Stomach (tissue), 8 donors: ENCODE measurements at regions not wholly inside any gene's neighbourhood (a gene's known extent, or its start where the extent isn't known, plus 50 kb on each side); places are given as distances from the start of the nearest gene placed in this dataset.

Experiments used
- DNase-seq, 2 donors: peaks; one replicate each; pipeline versions ENCODE4 v3.0.0 to v3.0.0-alpha.2; 2013 to 2019
- H3K27ac ChIP-seq, 5 donors: fragments of 200-600 bp in 4 of 5; sonication (generic) in 4 of 5; one replicate each; pipeline ENCODE4 v1.5.1; 2013 to 2019; ENCODE audit warnings: mild to moderate bottlenecking in 1 of 5, moderate library complexity in 1 of 5
- H3K27me3 ChIP-seq, 3 donors: fragments of 200-600 bp; sonication (generic); one replicate each; pipeline ENCODE4 v1.5.1; 2017 to 2019; ENCODE audit warnings: mixed run types in 1 of 3
- H3K36me3 ChIP-seq, 4 donors: fragments of 200-600 bp; sonication (generic); 1 replicate in 3 of 4; 2 replicates in 1 of 4; pipeline ENCODE4 v1.5.1; 2016 to 2019
- H3K4me1 ChIP-seq, 4 donors: fragments of 200-600 bp; sonication (generic); one replicate each; pipeline ENCODE4 v1.5.1; 2016 to 2019
- H3K4me3 ChIP-seq, 4 donors: fragments of 200-600 bp; sonication (generic) in 3 of 4; one replicate each; pipeline ENCODE4 v1.5.1; 2016 to 2019; ENCODE audit warnings: mild to moderate bottlenecking in 1 of 4
- H3K9me3 ChIP-seq, 4 donors: fragments of 200-600 bp; sonication (generic); one replicate each; pipeline ENCODE4 v1.5.1; 2016 to 2019
- EP300 ChIP-seq: sonication (generic); formaldehyde crosslinking; IDR thresholded peaks from one replicate; pipeline ENCODE4 v1.6.1; 2017; ENCODE audit warnings: antibody characterized with exemption
- POLR2A ChIP-seq, 4 donors: fragments of 450-650 bp; IDR thresholded peaks; one replicate each; pipeline ENCODE4 v1.6.1; 2016; ENCODE audit warnings: antibody characterized with exemption in 4 of 4, control low read depth in 2 of 4, mild to moderate bottlenecking in 1 of 4, moderate library complexity in 1 of 4
- POLR2AphosphoS5 ChIP-seq, 3 donors: sonication (generic); formaldehyde crosslinking; IDR thresholded peaks; one replicate each; pipeline ENCODE4 v1.6.1; 2016; ENCODE audit warnings: antibody characterized with exemption in 3 of 3
- WGBS, 5 donors: extraction: QIAGEN DNeasy Blood & Tissue Kit in 3 of 5; methylation state at CpG; one replicate each; pipeline versions ENCODE4 v1.1.5 to v1.1.7; 2013 to 2018; 5-methylcytosine and 5-hydroxymethylcytosine counted together
- intact Hi-C: fragments of 100-400 bp; cut with DNase I; formaldehyde crosslinking; loops from one replicate; pipeline ENCODE4 v1.15.1; 2023; ENCODE audit warnings: low total_unique reads
- TF ChIP-seq, protein P1 (sequence below), 7 experiments: fragments of 450-650 bp in 4 of 7; fragments of 200-600 bp in 3 of 7; sonication (generic) in 3 of 7; IDR thresholded peaks; one replicate each; pipeline ENCODE4 v1.5.1; 2016 to 2019; ENCODE audit warnings: antibody characterized with exemption in 7 of 7, control low read depth in 2 of 7, mild to moderate bottlenecking in 1 of 7
- donor health status: healthy with polysubstance abuse.
- donor health status: Bipolar disorder and iron deficiency.
- donor health status: healthy.

DNA sequence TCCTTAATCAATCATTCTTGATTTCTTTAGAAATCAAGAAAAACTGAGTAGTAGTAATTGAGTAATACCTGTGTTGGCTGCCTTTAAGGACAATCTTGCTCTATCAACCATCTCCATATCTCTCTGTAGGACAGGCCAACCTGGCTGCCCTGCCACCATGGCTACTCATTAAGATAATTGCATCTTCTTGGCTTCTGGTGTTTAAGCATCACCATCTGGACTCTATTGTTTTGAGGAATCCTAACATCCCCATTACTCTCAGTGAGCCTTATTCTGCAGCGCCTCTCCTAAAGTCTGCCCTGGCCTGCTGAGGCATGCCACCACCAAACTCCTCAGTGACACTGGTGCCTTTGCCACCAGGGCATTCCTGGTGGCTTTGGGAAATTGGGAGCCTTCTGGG lies 442.6 kb upstream of the ZNF507 start:
- H3K9me3 ChIP-seq: peaks cover 0 to 8% (median 0%) of the 10 kb centered on the region in 4 donors
- H3K36me3 ChIP-seq: no peaks in the 10 kb centered on the region
- H3K4me1 ChIP-seq: peaks cover 0 to 3% (median 0%) of the 10 kb centered on the region in 4 donors
- no peak overlapping the region for H3K27ac ChIP-seq
- no peaks in the 10 kb centered on the region for H3K27me3 ChIP-seq
- intact Hi-C loops: no loop called here
- 80 to 100% (median 95%) methylated on average over 1 of the region's 1 CpG for WGBS, 5 donors
- no peak overlapping the region for H3K4me3 ChIP-seq
- no peak for DNase-seq
- TF ChIP-seq POLR2A (IDR thresholded peaks at IDR 0.05) (no peak), POLR2AphosphoS5 (IDR thresholded peaks at IDR 0.05) (no peak), EP300 (no peak)
- TF ChIP-seq, protein P1, sequence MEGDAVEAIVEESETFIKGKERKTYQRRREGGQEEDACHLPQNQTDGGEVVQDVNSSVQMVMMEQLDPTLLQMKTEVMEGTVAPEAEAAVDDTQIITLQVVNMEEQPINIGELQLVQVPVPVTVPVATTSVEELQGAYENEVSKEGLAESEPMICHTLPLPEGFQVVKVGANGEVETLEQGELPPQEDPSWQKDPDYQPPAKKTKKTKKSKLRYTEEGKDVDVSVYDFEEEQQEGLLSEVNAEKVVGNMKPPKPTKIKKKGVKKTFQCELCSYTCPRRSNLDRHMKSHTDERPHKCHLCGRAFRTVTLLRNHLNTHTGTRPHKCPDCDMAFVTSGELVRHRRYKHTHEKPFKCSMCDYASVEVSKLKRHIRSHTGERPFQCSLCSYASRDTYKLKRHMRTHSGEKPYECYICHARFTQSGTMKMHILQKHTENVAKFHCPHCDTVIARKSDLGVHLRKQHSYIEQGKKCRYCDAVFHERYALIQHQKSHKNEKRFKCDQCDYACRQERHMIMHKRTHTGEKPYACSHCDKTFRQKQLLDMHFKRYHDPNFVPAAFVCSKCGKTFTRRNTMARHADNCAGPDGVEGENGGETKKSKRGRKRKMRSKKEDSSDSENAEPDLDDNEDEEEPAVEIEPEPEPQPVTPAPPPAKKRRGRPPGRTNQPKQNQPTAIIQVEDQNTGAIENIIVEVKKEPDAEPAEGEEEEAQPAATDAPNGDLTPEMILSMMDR (IDR thresholded peaks at IDR 0.05): no peak

DNA sequence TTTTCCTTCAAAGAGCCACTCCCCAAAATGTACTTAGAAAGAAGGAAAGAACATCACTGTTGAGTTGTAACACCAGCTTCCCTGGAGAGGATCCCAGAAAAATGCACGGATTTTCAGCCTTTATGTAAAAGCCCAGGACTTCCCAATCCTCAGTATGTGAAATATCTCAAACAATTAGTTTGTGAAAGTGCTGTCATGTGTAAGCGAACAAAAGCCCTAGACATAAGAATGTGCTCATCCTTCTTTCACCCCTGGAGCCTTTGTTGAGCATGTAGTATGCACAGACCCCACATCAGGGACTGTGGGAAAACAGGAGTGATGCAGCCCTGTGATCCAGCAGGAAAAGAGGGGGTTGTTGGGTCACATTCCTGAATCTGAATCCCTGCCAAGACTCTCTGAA lies 441.4 kb upstream of the ZNF507 start:
- intact Hi-C loops: no loop called here
- Histone ChIP-seq H3K36me3 (no peaks in the 10 kb centered on the region), H3K27ac (no peak overlapping the region), H3K9me3 (peaks cover 0 to 6% (median 0%) of the 10 kb centered on the region in 4 donors), H3K4me3 (no peak overlapping the region), H3K27me3 (no peaks in the 10 kb centered on the region), H3K4me1 (peaks cover 0 to 3% (median 0%) of the 10 kb centered on the region in 4 donors)
- TF ChIP-seq, protein P1 (IDR thresholded peaks at IDR 0.05): no peak
- TF ChIP-seq POLR2AphosphoS5 (IDR thresholded peaks at IDR 0.05): no peak
- no peak for TF ChIP-seq POLR2A (IDR thresholded peaks at IDR 0.05)
- TF ChIP-seq EP300: no peak
- DNase-seq: peak in 1 of 2 donors; percentile 48
- WGBS, 5 donors: 56 to 64% (median 62%) methylated on average over 2 of the region's 2 CpGs

DNA sequence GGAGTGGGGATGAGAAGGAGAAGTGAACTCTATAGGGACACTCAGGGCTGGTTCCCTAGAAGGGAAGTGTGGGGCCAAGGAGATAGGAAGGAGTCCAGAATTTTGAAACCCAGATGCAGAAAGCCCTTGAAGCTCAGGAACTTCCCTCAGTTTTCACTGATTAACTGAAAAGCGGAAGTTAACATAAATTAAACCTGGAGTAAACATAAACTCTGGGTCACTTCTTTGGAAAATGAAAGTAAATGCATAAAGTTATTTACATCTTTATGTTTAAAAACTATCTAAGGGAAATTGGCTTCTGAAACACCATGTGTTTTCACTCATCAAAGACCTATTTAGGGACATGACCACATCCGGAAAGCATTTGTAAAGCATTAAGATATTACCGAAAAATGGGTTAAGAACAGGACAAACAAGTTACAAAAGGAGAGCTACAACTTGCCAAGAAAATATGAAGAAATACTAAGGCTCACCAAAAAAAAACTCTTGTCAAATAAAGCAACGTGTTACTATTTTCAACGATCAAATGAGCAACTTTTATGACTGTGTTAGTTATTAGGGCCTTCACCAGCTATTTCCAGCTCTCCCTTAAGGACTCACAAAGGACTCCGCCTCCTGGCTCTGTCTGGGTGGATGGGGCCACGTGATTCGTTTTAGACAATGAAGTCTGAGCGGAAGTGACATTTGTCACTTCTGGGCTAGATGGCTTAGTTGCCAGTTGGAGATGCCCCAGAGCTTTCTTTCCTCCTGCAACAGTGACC lies 439.1 kb upstream of the ZNF507 start:
- Histone ChIP-seq H3K27ac (peak overlapping the region in 4 of 5 donors; percentile 23 to 72 (median 54)), H3K9me3 (peaks cover 0 to 3% (median 0%) of the 10 kb centered on the region in 4 donors), H3K4me1 (peaks cover 0 to 3% (median 0%) of the 10 kb centered on the region in 4 donors), H3K36me3 (no peaks in the 10 kb centered on the region), H3K4me3 (no peak overlapping the region), H3K27me3 (no peaks in the 10 kb centered on the region)
- 42 to 55% (median 49%) methylated on average over 9 of the region's 9 CpGs for WGBS, 5 donors
- peak in 2 of 3 donors; percentile 14 to 27 for TF ChIP-seq POLR2AphosphoS5 (IDR thresholded peaks at IDR 0.05)
- TF ChIP-seq POLR2A (IDR thresholded peaks at IDR 0.05): no peak
- intact Hi-C loops: no loop called here
- peak in 1 of 2 donors; percentile 73 for DNase-seq

DNA sequence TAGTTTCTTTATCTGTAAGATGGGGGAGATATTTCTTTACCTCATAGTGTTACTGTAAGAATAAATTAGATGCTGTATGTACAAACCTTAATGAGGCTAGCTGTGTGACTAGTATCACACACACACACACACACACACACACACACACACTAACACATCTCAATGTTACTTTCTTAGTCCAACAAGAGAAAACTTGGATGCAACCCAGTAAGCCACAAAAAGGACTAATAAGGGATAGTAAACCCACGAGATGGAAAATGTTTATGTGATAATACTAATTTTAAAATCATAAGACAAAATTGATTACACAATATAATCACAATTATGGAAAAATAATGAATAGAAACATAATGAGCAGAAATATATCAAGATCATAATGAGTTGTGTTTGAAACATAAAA lies 437.7 kb upstream of the ZNF507 start:
- no peaks in the 10 kb centered on the region for H3K36me3 ChIP-seq
- 37 to 60% (median 45%) methylated on average over 1 of the region's 1 CpG for WGBS, 5 donors
- H3K4me3 ChIP-seq: no peak overlapping the region
- no peaks in the 10 kb centered on the region for H3K27me3 ChIP-seq
- no peak overlapping the region for H3K27ac ChIP-seq
- peaks cover 0 to 3% (median 0%) of the 10 kb centered on the region in 4 donors for H3K4me1 ChIP-seq
- peaks cover 0 to 3% (median 0%) of the 10 kb centered on the region in 4 donors for H3K9me3 ChIP-seq
- DNase-seq: no peak
- intact Hi-C loops: no loop called here
- no peak for TF ChIP-seq POLR2A (IDR thresholded peaks at IDR 0.05)
- no peak for TF ChIP-seq EP300
- no peak for TF ChIP-seq POLR2AphosphoS5 (IDR thresholded peaks at IDR 0.05)
- TF ChIP-seq, protein P1 (IDR thresholded peaks at IDR 0.05): no peak

DNA sequence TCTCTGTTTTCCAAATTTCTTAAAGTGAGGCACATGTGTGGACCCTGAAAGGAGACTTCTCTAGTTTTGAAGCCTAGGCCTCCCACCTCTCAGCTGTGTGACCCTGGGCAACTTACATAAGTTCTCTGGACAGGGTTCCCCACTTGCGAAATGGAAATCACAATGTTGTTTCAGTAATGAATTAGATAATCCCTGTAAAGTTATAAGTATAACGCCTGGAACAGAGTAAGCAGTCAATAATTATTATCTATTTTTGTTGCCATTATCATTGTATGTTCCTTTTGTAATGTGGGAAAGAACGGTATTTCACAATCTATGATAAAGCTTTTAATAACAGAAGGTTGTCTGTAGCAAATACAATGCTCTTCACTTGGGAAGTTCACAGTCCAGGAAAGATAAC lies 437.3 kb upstream of the ZNF507 start:
- 66 to 74% (median 70%) methylated on average over 3 of the region's 3 CpGs for whole genome bisulfite sequencing, 5 donors

More for the DNA sequence above, 437.3 kb upstream of the ZNF507 start:
- H3K4me3 ChIP-seq: no peak overlapping the region
- no peak overlapping the region for H3K27ac ChIP-seq
- no peak for DNase-seq
- H3K9me3 ChIP-seq: peaks cover 0 to 3% (median 0%) of the 10 kb centered on the region in 4 donors
- intact Hi-C loops: no loop called here
- peaks cover 0 to 3% (median 0%) of the 10 kb centered on the region in 4 donors for H3K4me1 ChIP-seq
- TF ChIP-seq EP300 (no peak), POLR2AphosphoS5 (IDR thresholded peaks at IDR 0.05) (no peak), POLR2A (IDR thresholded peaks at IDR 0.05) (no peak)
- TF ChIP-seq, protein P1 (IDR thresholded peaks at IDR 0.05): no peak
- H3K36me3 ChIP-seq: no peaks in the 10 kb centered on the region
- H3K27me3 ChIP-seq: no peaks in the 10 kb centered on the region
